ENCODE measurements at regions not wholly inside any gene's neighbourhood (a gene's known extent, or its start where the extent isn't known, plus 50 kb on each side); places are given as distances from the start of the nearest gene placed in this dataset.

DNA sequence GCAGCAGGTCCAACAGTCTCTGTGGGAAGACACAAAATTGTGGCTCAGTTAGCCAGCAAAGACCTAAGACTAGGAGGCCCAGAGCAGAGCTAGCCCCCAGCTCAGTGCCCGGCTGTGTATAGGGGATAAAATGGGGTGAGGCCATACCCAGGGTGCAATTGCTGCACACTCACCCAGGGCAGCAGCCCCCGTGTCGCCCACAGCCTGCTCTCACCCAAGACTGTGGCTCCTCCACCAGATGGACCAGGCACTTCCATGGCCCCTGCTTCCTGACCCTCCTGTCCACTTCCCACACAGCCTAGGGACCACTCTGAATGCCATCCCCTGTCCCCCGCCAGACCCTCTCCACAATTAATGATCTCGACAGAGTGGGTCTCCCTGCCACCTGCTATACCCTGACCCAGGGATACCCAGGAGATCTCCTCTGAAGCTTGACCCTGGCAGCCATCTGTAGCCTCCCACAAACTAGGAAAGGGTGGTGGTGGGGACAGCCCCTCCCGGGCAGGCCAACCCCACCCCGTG is 85.7 kb downstream of the HS1BP3 start (continued):
- TF ChIP-seq ZNF277 (CRISPR knock-in tag; IDR thresholded peaks at IDR 0.05; ENCODE audit: borderline replicate concordance) (no peak), ERF (CRISPR knock-in tag; IDR thresholded peaks at IDR 0.05) (no peak), FOS (IDR thresholded peaks at IDR 0.05; ENCODE audit: extremely low read depth, insufficient read length) (no peak), POLR2B (IDR thresholded peaks at IDR 0.05; ENCODE audit: low read depth, partially characterized antibody) (no peak), CCAR2 (IDR thresholded peaks at IDR 0.05; ENCODE audit: low read depth, low read length) (no peak), E2F3 (CRISPR knock-in tag; IDR thresholded peaks at IDR 0.05) (no peak)
- TF ChIP-seq, protein P1, sequence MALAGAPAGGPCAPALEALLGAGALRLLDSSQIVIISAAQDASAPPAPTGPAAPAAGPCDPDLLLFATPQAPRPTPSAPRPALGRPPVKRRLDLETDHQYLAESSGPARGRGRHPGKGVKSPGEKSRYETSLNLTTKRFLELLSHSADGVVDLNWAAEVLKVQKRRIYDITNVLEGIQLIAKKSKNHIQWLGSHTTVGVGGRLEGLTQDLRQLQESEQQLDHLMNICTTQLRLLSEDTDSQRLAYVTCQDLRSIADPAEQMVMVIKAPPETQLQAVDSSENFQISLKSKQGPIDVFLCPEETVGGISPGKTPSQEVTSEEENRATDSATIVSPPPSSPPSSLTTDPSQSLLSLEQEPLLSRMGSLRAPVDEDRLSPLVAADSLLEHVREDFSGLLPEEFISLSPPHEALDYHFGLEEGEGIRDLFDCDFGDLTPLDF (CRISPR knock-in tag; IDR thresholded peaks at IDR 0.05): no peak

GRCh38 chr2:20565623-20566236 is 85.2 kb downstream of the HS1BP3 start:
- Histone ChIP-seq H3K4me3 (no peak overlapping the region), H3K9me1 (ENCODE audit: control insufficient read depth, insufficient read depth, low read length) (no peaks in the 10 kb centered on the region), H2AFZ (ENCODE audit: low read depth, low read length) (no peak overlapping the region), H3K27ac (ENCODE audit: extremely low read depth, low read depth, low read length) (no peak overlapping the region), H3K4me1 (replicated peaks in 1 of 2; ENCODE audit: control insufficient read depth in 2 of 2, insufficient read depth in 2 of 2, low read length in 2 of 2) (peaks cover 0 to 12% of the 10 kb centered on the region in 2 experiments; a peak in 3 of 5 replicates), H3K79me2 (ENCODE audit: control insufficient read depth, insufficient read depth, low read length) (no peaks in the 10 kb centered on the region), H3K4me2 (ENCODE audit: insufficient read depth, low read length) (no peak overlapping the region), H3K9ac (ENCODE audit: insufficient read depth in 1 of 2, low read depth in 2 of 2, low read length in 2 of 2) (peak overlapping the region in 1 of 2 experiments; percentile 33; a peak in 1 of 4 replicates), H3K36me3 (ENCODE audit: control insufficient read depth, insufficient read depth, low read length) (no peaks in the 10 kb centered on the region), H3K9me3 (replicated peaks; ENCODE audit: control insufficient read depth, insufficient read depth, low read depth, low read length) (no peaks in the 10 kb centered on the region), H4K20me1 (replicated peaks; ENCODE audit: control insufficient read depth, insufficient read depth, low read length) (no peaks in the 10 kb centered on the region), H3K27me3 (ENCODE audit: control insufficient read depth in 2 of 2, insufficient read depth in 2 of 2, low read length in 2 of 2) (peaks cover 0 to 17% of the 10 kb centered on the region in 2 experiments; a peak in 2 of 5 replicates)
- DNase-seq (ENCODE audit: extremely low read depth in 1 of 4, low spot score in 3 of 4) (no peak), ATAC-seq (peak; percentile 11; the same call in 2 of the 3 replicates), FAIRE-seq (no peak)
- TF ChIP-seq NRF1 (conservative IDR thresholded peaks at IDR 0.05 in 1 of 2, IDR thresholded peaks at IDR 0.05 in 1 of 2) (peak; percentile 84 to 87), RUNX1 (IDR thresholded peaks at IDR 0.05; ENCODE audit: low read depth) (no peak)
- ChIA-PET POLR2A (interaction anchor here (0.7 to 1.1 kb wide), 3 partner anchors 11 to 17 kb away, joined by 3 to 5 read pairs (median 4); no protein-coding TSS in a partner anchor), CTCF (ENCODE audit: low intra/inter-chr PET ratio) (no interaction called here)
- intact Hi-C loops (cut with micrococcal nuclease): no loop called here
- BruUV-seq (replicated peaks): no TSS peak
- in situ Hi-C loops (cut with MboI): no loop called here
- WGBS (ENCODE audit: insufficient coverage, low coverage, missing lambda C conversion rate): 40% methylated on average over 8 of the region's 8 CpGs
